Mucosa of rectum (tissue), 2 donors: ENCODE measurements at regions not wholly inside any gene's neighbourhood (a gene's known extent, or its start where the extent isn't known, plus 50 kb on each side); places are given as distances from the start of the nearest gene placed in this dataset.
"Not testable (repeated sequence)": the region's sequence is repeated elsewhere in the genome, so short reads cannot be mapped to it uniquely, and the experiment has no call there.

Source experiments
- H3K27ac ChIP-seq, 2 donors: one replicate each; pipeline ENCODE4 v1.7.0; 2013; ENCODE audit warnings: inconsistent platforms in 2 of 2, low read depth in 2 of 2, low read length in 2 of 2
- H3K27me3 ChIP-seq, 2 donors: one replicate each; pipeline ENCODE4 v1.7.0; 2013; ENCODE audit warnings: low read length in 2 of 2; ENCODE audit not compliant: control insufficient read depth in 2 of 2, insufficient read depth in 2 of 2
- H3K36me3 ChIP-seq, 2 donors: one replicate each; pipeline ENCODE4 v1.7.0; 2013; ENCODE audit warnings: low read length in 2 of 2; ENCODE audit not compliant: control insufficient read depth in 2 of 2, insufficient read depth in 2 of 2
- H3K4me1 ChIP-seq, 2 donors: one replicate each; pipeline ENCODE4 v1.7.0; 2013; ENCODE audit warnings: low read length in 2 of 2, mild to moderate bottlenecking in 1 of 2; ENCODE audit not compliant: control insufficient read depth in 2 of 2, insufficient read depth in 2 of 2
- H3K4me3 ChIP-seq, 2 donors: one replicate each; pipeline ENCODE4 v1.7.0; 2013; ENCODE audit warnings: low read length in 2 of 2
- H3K9ac ChIP-seq, 2 donors: one replicate each; pipeline ENCODE4 v1.7.0; 2013; ENCODE audit warnings: low read length in 2 of 2, low read depth in 1 of 2, mild to moderate bottlenecking in 1 of 2
- H3K9me3 ChIP-seq, 2 donors: one replicate each; pipeline ENCODE4 v1.7.0; 2013; ENCODE audit warnings: low read length in 2 of 2; ENCODE audit not compliant: control insufficient read depth in 2 of 2
- donor health status: healthy.
- donor health status: Normal muscosa, but diverticular disease.

- Histone ChIP-seq H3K27ac (no peak overlapping the region), H3K36me3 (no peaks in the 10 kb centered on the region), H3K4me3 (no peak overlapping the region), H3K9me3 (peaks cover 0 to 3% of the 10 kb centered on the region in 2 donors), H3K4me1 (no peaks in the 10 kb centered on the region), H3K9ac (no peak overlapping the region), H3K27me3 (no peaks in the 10 kb centered on the region)
Measured at GRCh38 chr4:14000091-14000814, 372.7 kb upstream of the BOD1L1 start.

- not testable (repeated sequence) for H3K4me3 ChIP-seq, H3K27me3 ChIP-seq, H3K4me1 ChIP-seq, H3K9ac ChIP-seq, H3K27ac ChIP-seq, H3K36me3 ChIP-seq, H3K9me3 ChIP-seq
Measured at GRCh38 chr4:14002331-14002730, 374.8 kb upstream of the BOD1L1 start.

GRCh38 chr4:14008494-14008893, 381.0 kb upstream of the BOD1L1 start:
- no peak overlapping the region for H3K4me3 ChIP-seq
- no peaks in the 10 kb centered on the region for H3K9me3 ChIP-seq
- no peak overlapping the region for H3K27ac ChIP-seq
- no peaks in the 10 kb centered on the region for H3K4me1 ChIP-seq
- no peak overlapping the region for H3K9ac ChIP-seq
- no peaks in the 10 kb centered on the region for H3K27me3 ChIP-seq
- H3K36me3 ChIP-seq = no peaks in the 10 kb centered on the region

GRCh38 chr4:14018191-14018853, 390.8 kb upstream of the BOD1L1 start:
- no peak overlapping the region for H3K27ac ChIP-seq
- H3K4me1 ChIP-seq = no peaks in the 10 kb centered on the region
- H3K4me3 ChIP-seq = no peak overlapping the region
- no peaks in the 10 kb centered on the region for H3K27me3 ChIP-seq
- peaks cover 0 to 9% of the 10 kb centered on the region in 2 donors for H3K9me3 ChIP-seq
- no peak overlapping the region for H3K9ac ChIP-seq
- H3K36me3 ChIP-seq = no peaks in the 10 kb centered on the region

GRCh38 chr4:14022456-14022855, 394.9 kb upstream of the BOD1L1 start:
- Histone ChIP-seq H3K9ac (no peak overlapping the region), H3K27me3 (no peaks in the 10 kb centered on the region), H3K27ac (no peak overlapping the region), H3K4me1 (no peaks in the 10 kb centered on the region), H3K36me3 (no peaks in the 10 kb centered on the region), H3K4me3 (no peak overlapping the region), H3K9me3 (no peaks in the 10 kb centered on the region)

GRCh38 chr4:14023036-14023435, 395.5 kb upstream of the BOD1L1 start:
- Histone ChIP-seq H3K4me1 (no peaks in the 10 kb centered on the region), H3K4me3 (no peak overlapping the region), H3K9me3 (no peaks in the 10 kb centered on the region), H3K27me3 (no peaks in the 10 kb centered on the region), H3K9ac (no peak overlapping the region), H3K36me3 (no peaks in the 10 kb centered on the region), H3K27ac (no peak overlapping the region)

GRCh38 chr4:14023896-14024295, 396.4 kb upstream of the BOD1L1 start:
- Histone ChIP-seq H3K4me1 (no peaks in the 10 kb centered on the region), H3K9ac (no peak overlapping the region), H3K27ac (no peak overlapping the region), H3K27me3 (no peaks in the 10 kb centered on the region), H3K4me3 (no peak overlapping the region), H3K36me3 (no peaks in the 10 kb centered on the region), H3K9me3 (no peaks in the 10 kb centered on the region)

GRCh38 chr4:14025111-14025510, 397.6 kb upstream of the BOD1L1 start:
- Histone ChIP-seq H3K4me1 (no peaks in the 10 kb centered on the region), H3K9ac (no peak overlapping the region), H3K27ac (no peak overlapping the region), H3K36me3 (no peaks in the 10 kb centered on the region), H3K27me3 (no peaks in the 10 kb centered on the region), H3K9me3 (no peaks in the 10 kb centered on the region), H3K4me3 (no peak overlapping the region)

- H3K4me3 ChIP-seq = no peak overlapping the region
- H3K27me3 ChIP-seq = no peaks in the 10 kb centered on the region
- no peak overlapping the region for H3K27ac ChIP-seq
- H3K9me3 ChIP-seq = no peaks in the 10 kb centered on the region
- no peaks in the 10 kb centered on the region for H3K36me3 ChIP-seq
- no peaks in the 10 kb centered on the region for H3K4me1 ChIP-seq
- H3K9ac ChIP-seq = no peak overlapping the region
Measured at GRCh38 chr4:14025891-14026290, 398.4 kb upstream of the BOD1L1 start.

- no peak overlapping the region for H3K27ac ChIP-seq
Measured at GRCh38 chr4:14028862-14029261, 401.3 kb upstream of the BOD1L1 start.

More at GRCh38 chr4:14028862-14029261, 401.3 kb upstream of the BOD1L1 start:
- Histone ChIP-seq H3K9ac (no peak overlapping the region), H3K36me3 (no peaks in the 10 kb centered on the region), H3K4me1 (no peaks in the 10 kb centered on the region), H3K4me3 (no peak overlapping the region), H3K27me3 (no peaks in the 10 kb centered on the region), H3K9me3 (no peaks in the 10 kb centered on the region)
